Tibial nerve (tissue), 3 donors: ENCODE measurements at regions not wholly inside any gene's neighbourhood (a gene's known extent, or its start where the extent isn't known, plus 50 kb on each side); places are given as distances from the start of the nearest gene placed in this dataset.

Source experiments
- CTCF ChIP-seq, 5 experiments: fragments of 200-600 bp in 3 of 5; fragments of 450-650 bp in 2 of 5; sonication (generic) in 3 of 5; IDR thresholded peaks; one replicate each; pipeline ENCODE4 v1.5.1; 2016 to 2019; ENCODE audit warnings: antibody characterized with exemption in 5 of 5, mild to moderate bottlenecking in 3 of 5, moderate library complexity in 2 of 5
- POLR2A ChIP-seq, 2 donors: fragments of 450-650 bp; IDR thresholded peaks; one replicate each; pipeline ENCODE4 v1.6.1; 2017; ENCODE audit warnings: antibody characterized with exemption in 2 of 2, mild to moderate bottlenecking in 2 of 2, moderate library complexity in 2 of 2

GRCh38 chr7:21367537-21367936 lies 60.3 kb upstream of the SP4 start:
- no peak for TF ChIP-seq CTCF (IDR thresholded peaks at IDR 0.05)
- TF ChIP-seq POLR2A (IDR thresholded peaks at IDR 0.05) = no peak
